HL-60 (cell line): ENCODE measurements at regions not wholly inside any gene's neighbourhood (a gene's known extent, or its start where the extent isn't known, plus 50 kb on each side); places are given as distances from the start of the nearest gene placed in this dataset.

Experiments used
- DNase-seq, 2 experiments: peaks; one replicate each; pipeline ENCODE4 v3.0.0-alpha.2; 2010 to 2020; ENCODE audit warnings: low read depth in 1 of 2, low spot score in 1 of 2
- H3K27ac ChIP-seq: fragments of 250-450 bp; sonication (Bioruptor Pico); replicated peaks from 2 replicates; pipeline ENCODE4 v1.5.1; 2020; ENCODE audit warnings: mild to moderate bottlenecking, moderate library complexity
- H3K27me3 ChIP-seq: fragments of 250-450 bp; sonication (Bioruptor Pico); 2 replicates; pipeline ENCODE4 v1.5.1; 2021; ENCODE audit warnings: mild to moderate bottlenecking, moderate library complexity; ENCODE audit not compliant: insufficient read depth, poor library complexity, severe bottlenecking
- H3K4me3 ChIP-seq: replicated peaks from 2 replicates; pipeline ENCODE4 v1.5.1; 2011; ENCODE audit warnings: mild to moderate bottlenecking, control low read depth, low read length; ENCODE audit not compliant: insufficient read depth
- CTCF ChIP-seq: IDR thresholded peaks from one replicate; pipeline ENCODE4 v1.5.1; 2011; ENCODE audit warnings: low read length, control low read depth, inconsistent platforms; ENCODE audit not compliant: insufficient read depth
- GABPA ChIP-seq: IDR thresholded peaks from 2 replicates; pipeline ENCODE4 v1.6.1; 2012; ENCODE audit warnings: low read depth
- POLR2AphosphoS5 ChIP-seq: IDR thresholded peaks from 2 replicates; pipeline ENCODE4 v1.6.1; 2012; ENCODE audit warnings: low read depth
- REST ChIP-seq: IDR thresholded peaks from 2 replicates; pipeline ENCODE4 v1.6.1; 2012; ENCODE audit warnings: low read depth; ENCODE audit not compliant: insufficient replicate concordance
- SPI1 ChIP-seq: IDR thresholded peaks from 2 replicates; pipeline ENCODE4 v1.6.1; 2012; ENCODE audit warnings: low read depth, mild to moderate bottlenecking, borderline replicate concordance

DNA sequence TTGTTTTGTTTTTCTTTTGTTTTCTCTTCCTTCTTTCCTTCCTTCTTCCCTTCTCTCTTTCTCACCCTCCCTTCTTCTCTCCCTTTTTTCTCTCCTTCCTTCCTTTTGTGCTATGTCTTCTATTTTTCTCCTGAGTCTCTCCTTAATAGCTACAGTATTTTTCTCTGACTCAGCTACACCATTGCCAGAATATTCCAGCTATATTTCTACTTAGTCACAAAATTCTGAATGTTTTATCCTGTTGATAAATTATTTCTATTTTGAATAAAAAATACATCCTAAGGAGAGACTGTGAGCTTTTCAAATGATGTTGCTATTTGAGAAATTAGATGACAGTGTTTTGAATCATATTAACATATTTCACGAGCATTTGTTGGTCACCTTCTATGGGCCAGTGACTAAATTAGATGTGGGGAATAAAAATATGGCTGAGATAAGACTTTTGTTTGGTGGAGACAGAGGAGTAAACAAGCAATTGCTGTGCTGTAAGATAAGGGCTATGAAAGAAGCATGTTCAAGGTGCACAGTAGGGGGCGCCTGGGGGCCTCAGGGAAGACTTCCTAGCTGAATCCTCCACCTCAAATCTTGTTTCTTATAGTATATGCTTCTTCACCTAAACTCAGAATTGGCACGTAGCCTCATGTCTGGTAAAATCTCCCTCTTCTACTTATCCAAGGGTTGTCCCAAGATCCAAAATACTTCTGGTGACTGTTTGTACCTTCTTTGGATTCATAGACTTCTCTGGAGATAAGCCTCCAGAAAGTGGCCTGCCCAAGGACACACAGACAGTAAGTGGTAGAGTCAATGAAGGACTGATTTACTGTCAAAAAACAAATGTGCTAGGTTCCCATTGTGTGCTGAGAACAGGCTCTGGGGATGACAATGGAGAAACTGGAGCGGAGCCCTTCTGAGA lies 115.5 kb upstream of the CREB5 start:
- DNase-seq: peak in 1 of 2 experiments; percentile 16
- H3K27ac ChIP-seq: no peak overlapping the region
- H3K27me3 ChIP-seq: peaks cover 2% of the 10 kb centered on the region
- no peak overlapping the region for H3K4me3 ChIP-seq
- TF ChIP-seq POLR2AphosphoS5 (no peak), CTCF (peak; percentile 12), GABPA (no peak), SPI1 (no peak), REST (no peak)

- Histone ChIP-seq H3K4me3 (no peak overlapping the region), H3K27ac (no peak overlapping the region), H3K27me3 (peaks cover 2% of the 10 kb centered on the region)
- no peak for DNase-seq
- no peak for TF ChIP-seq REST
- no peak for TF ChIP-seq POLR2AphosphoS5
- TF ChIP-seq CTCF: no peak
- TF ChIP-seq GABPA: no peak
- TF ChIP-seq SPI1: no peak
These were observed 114.4 kb upstream of the CREB5 start for GRCh38 chr7:28297801-28298459.

GRCh38 chr7:28298870-28299518 lies 113.3 kb upstream of the CREB5 start:
- Histone ChIP-seq H3K4me3 (no peak overlapping the region), H3K27ac (no peak overlapping the region), H3K27me3 (peaks cover 2% of the 10 kb centered on the region)
- no peak for DNase-seq
- TF ChIP-seq REST: no peak
- TF ChIP-seq GABPA: no peak
- TF ChIP-seq POLR2AphosphoS5: no peak
- no peak for TF ChIP-seq CTCF
- TF ChIP-seq SPI1: no peak
